ENCODE measurements at regions not wholly inside any gene's neighbourhood (a gene's known extent, or its start where the extent isn't known, plus 50 kb on each side); places are given as distances from the start of the nearest gene placed in this dataset.

GRCh38 chr12:33670284-33670683, 230.7 kb upstream of the SYT10 start:
- Histone ChIP-seq H3K27me3 (ENCODE audit: control insufficient read depth in 1 of 2, insufficient read depth in 2 of 2, low read length in 2 of 2) (no peaks in the 10 kb centered on the region), H3K9ac (ENCODE audit: insufficient read depth, low read depth, low read length) (no peak overlapping the region), H3K36me3 (replicated peaks in 1 of 2; ENCODE audit: control insufficient read depth in 1 of 2, insufficient read depth in 2 of 2, low read length in 2 of 2) (no peaks in the 10 kb centered on the region), H3K27ac (ENCODE audit: extremely low read length, insufficient read depth, low read length) (no peak overlapping the region), H3K4me1 (ENCODE audit: insufficient read depth, low read length) (no peaks in the 10 kb centered on the region), H4K20me1 (ENCODE audit: insufficient read depth, low read length) (no peaks in the 10 kb centered on the region), H3K4me2 (ENCODE audit: low read depth, low read length) (no peak overlapping the region), H3K79me2 (ENCODE audit: insufficient read depth, low read length) (no peaks in the 10 kb centered on the region), H3K9me3 (ENCODE audit: low read length) (no peaks in the 10 kb centered on the region), H3K4me3 (replicated peaks in 1 of 3; ENCODE audit: insufficient read depth in 1 of 3, low read depth in 2 of 3, low read length in 3 of 3) (no peak overlapping the region), H2AFZ (ENCODE audit: low read length) (no peak overlapping the region)
- 2% methylated on average over 5 of the region's 5 CpGs for WGBS (ENCODE audit: low lambda C conversion rate)
- DNase-seq (ENCODE audit: low spot score): no peak
- ChIA-PET CTCF (ENCODE audit: low intra/inter-chr PET ratio, low total read pairs) (no interaction called here), POLR2A (no interaction called here)
- in situ Hi-C loops (cut with HindIII; ENCODE audit: extremely low pct_ligation_motif_present, low pct_unique_long_range_greater_than_20kb): no loop called here
- no peak for ATAC-seq
- intact Hi-C loops (cut with micrococcal nuclease; ENCODE audit: unreplicated experiment): no loop called here
- TF ChIP-seq ZNF775 (CRISPR knock-in tag; IDR thresholded peaks at IDR 0.05; ENCODE audit: borderline replicate concordance): no peak
- no peak for TF ChIP-seq ZNF3 (CRISPR knock-in tag; IDR thresholded peaks at IDR 0.05)
- TF ChIP-seq RFXANK (CRISPR knock-in tag; IDR thresholded peaks at IDR 0.05): no peak
- TF ChIP-seq PHF5A (CRISPR knock-in tag; IDR thresholded peaks at IDR 0.05; ENCODE audit: low read depth, unreplicated experiment): no peak
- TF ChIP-seq NFE2L2 (IDR thresholded peaks at IDR 0.05; ENCODE audit: low read length): no peak
- FAIRE-seq: no peak
- BruUV-seq (replicated peaks): no TSS peak

- in situ Hi-C loops (cut with HindIII; ENCODE audit: extremely low pct_ligation_motif_present, low pct_unique_long_range_greater_than_20kb) (no loop called here), intact Hi-C loops (cut with micrococcal nuclease; ENCODE audit: unreplicated experiment) (no loop called here)
- Histone ChIP-seq H4K20me1 (ENCODE audit: insufficient read depth, low read length) (no peaks in the 10 kb centered on the region), H3K4me3 (replicated peaks in 1 of 3; ENCODE audit: insufficient read depth in 1 of 3, low read depth in 2 of 3, low read length in 3 of 3) (no peak overlapping the region), H3K4me2 (ENCODE audit: low read depth, low read length) (no peak overlapping the region), H3K4me1 (ENCODE audit: insufficient read depth, low read length) (no peaks in the 10 kb centered on the region), H3K9ac (ENCODE audit: insufficient read depth, low read depth, low read length) (no peak overlapping the region), H3K9me3 (ENCODE audit: low read length) (no peaks in the 10 kb centered on the region), H3K36me3 (replicated peaks in 1 of 2; ENCODE audit: control insufficient read depth in 1 of 2, insufficient read depth in 2 of 2, low read length in 2 of 2) (no peaks in the 10 kb centered on the region), H2AFZ (ENCODE audit: low read length) (no peak overlapping the region), H3K27me3 (ENCODE audit: control insufficient read depth in 1 of 2, insufficient read depth in 2 of 2, low read length in 2 of 2) (no peaks in the 10 kb centered on the region), H3K79me2 (ENCODE audit: insufficient read depth, low read length) (no peaks in the 10 kb centered on the region), H3K27ac (ENCODE audit: extremely low read length, insufficient read depth, low read length) (no peak overlapping the region)
- POLR2A ChIA-PET: no interaction called here
- DNase-seq (ENCODE audit: low spot score): no peak
- BruUV-seq (replicated peaks): no TSS peak
- ATAC-seq: no peak
- no peak for FAIRE-seq
- CTCF ChIA-PET (ENCODE audit: low intra/inter-chr PET ratio, low total read pairs): no interaction called here
- TF ChIP-seq EZH2 (conservative IDR thresholded peaks at IDR 0.05; ENCODE audit: low read depth, low read length): no peak
- TF ChIP-seq MATR3 (CRISPR knock-in tag; IDR thresholded peaks at IDR 0.05): no peak
- no peak for TF ChIP-seq YEATS4 (CRISPR knock-in tag; IDR thresholded peaks at IDR 0.05; ENCODE audit: borderline replicate concordance)
- no peak for TF ChIP-seq MTERF4 (CRISPR knock-in tag; IDR thresholded peaks at IDR 0.05)
- no peak for TF ChIP-seq RXRA (CRISPR knock-in tag; IDR thresholded peaks at IDR 0.05)
- no peak for TF ChIP-seq HNRNPK (IDR thresholded peaks at IDR 0.05; ENCODE audit: low read depth, low read length, poor library complexity, severe bottlenecking)
- TF ChIP-seq SKI (IDR thresholded peaks at IDR 0.05; ENCODE audit: partially characterized antibody): no peak
- no peak for TF ChIP-seq ZNF431 (CRISPR knock-in tag; IDR thresholded peaks at IDR 0.05; ENCODE audit: borderline replicate concordance, low read depth)
- TF ChIP-seq ZNF737 (CRISPR knock-in tag; IDR thresholded peaks at IDR 0.05; ENCODE audit: borderline replicate concordance): no peak
- no peak for TF ChIP-seq CENPX (CRISPR knock-in tag; IDR thresholded peaks at IDR 0.05)
- no peak for TF ChIP-seq REL (CRISPR knock-in tag; conservative IDR thresholded peaks at IDR 0.05)
- TF ChIP-seq NRL (CRISPR knock-in tag; IDR thresholded peaks at IDR 0.05; ENCODE audit: borderline replicate concordance): no peak
- TF ChIP-seq MIXL1 (CRISPR knock-in tag; IDR thresholded peaks at IDR 0.05): no peak
- TF ChIP-seq MLX (CRISPR knock-in tag; IDR thresholded peaks at IDR 0.05): no peak
- no peak for TF ChIP-seq ZNF44 (CRISPR knock-in tag; IDR thresholded peaks at IDR 0.05)
These were observed 232.1 kb upstream of the SYT10 start for GRCh38 chr12:33671676-33672075.

All from HepG2 (cell line).